ENCODE measurements at regions not wholly inside any gene's neighbourhood (a gene's known extent, or its start where the extent isn't known, plus 50 kb on each side); places are given as distances from the start of the nearest gene placed in this dataset.
"Not testable (repeated sequence)": the region's sequence is repeated elsewhere in the genome, so short reads cannot be mapped to it uniquely, and the experiment has no call there.

GRCh38 chr2:184031402-184032147, 566.8 kb upstream of the ZNF804A start:
- DNase-seq = no peak

GRCh38 chr2:184032983-184033382, 565.3 kb upstream of the ZNF804A start:
- no peak for DNase-seq

- no peak for DNase-seq
Measured at GRCh38 chr2:184037273-184037672, 561.1 kb upstream of the ZNF804A start.

GRCh38 chr2:184039493-184039892, 558.8 kb upstream of the ZNF804A start:
- DNase-seq = no peak

- DNase-seq = no peak
Measured at GRCh38 chr2:184040230-184040629, 558.1 kb upstream of the ZNF804A start.

GRCh38 chr2:184041077-184041476, 557.3 kb upstream of the ZNF804A start:
- DNase-seq = no peak

GRCh38 chr2:184041777-184042176, 556.6 kb upstream of the ZNF804A start:
- DNase-seq = no peak

GRCh38 chr2:184047536-184047935, 550.8 kb upstream of the ZNF804A start:
- no peak for DNase-seq

- no peak for DNase-seq
Measured at GRCh38 chr2:184049566-184049965, 548.8 kb upstream of the ZNF804A start.

- no peak for DNase-seq
Measured at GRCh38 chr2:184053326-184053725, 545.0 kb upstream of the ZNF804A start.

- DNase-seq = not testable (repeated sequence)
Measured at GRCh38 chr2:184054419-184054818, 543.9 kb upstream of the ZNF804A start.

GRCh38 chr2:184057910-184058309, 540.4 kb upstream of the ZNF804A start:
- DNase-seq = no peak

GRCh38 chr2:184060268-184060667, 538.1 kb upstream of the ZNF804A start:
- not testable (repeated sequence) for DNase-seq

- DNase-seq = no peak
Measured at GRCh38 chr2:184067502-184067901, 530.8 kb upstream of the ZNF804A start.

GRCh38 chr2:184072470-184072869, 525.9 kb upstream of the ZNF804A start:
- DNase-seq = no peak

GRCh38 chr2:184078496-184078895, 519.8 kb upstream of the ZNF804A start:
- DNase-seq = no peak

- no peak for DNase-seq
Measured at GRCh38 chr2:184091456-184091855, 506.9 kb upstream of the ZNF804A start.

GRCh38 chr2:184113696-184114403, 484.5 kb upstream of the ZNF804A start:
- no peak for DNase-seq

GRCh38 chr2:184114439-184114838, 483.9 kb upstream of the ZNF804A start:
- no peak for DNase-seq

- DNase-seq = no peak
Measured at GRCh38 chr2:184119989-184120800, 478.1 kb upstream of the ZNF804A start.

GRCh38 chr2:184125867-184126266, 472.5 kb upstream of the ZNF804A start:
- no peak for DNase-seq

GRCh38 chr2:184129073-184129472, 469.3 kb upstream of the ZNF804A start:
- no peak for DNase-seq

GRCh38 chr2:184137955-184138354, 460.4 kb upstream of the ZNF804A start:
- DNase-seq = no peak

- DNase-seq = no peak
Measured at GRCh38 chr2:184141866-184142265, 456.5 kb upstream of the ZNF804A start.
